HCT116 (cell line): ENCODE measurements at regions not wholly inside any gene's neighbourhood (a gene's known extent, or its start where the extent isn't known, plus 50 kb on each side); places are given as distances from the start of the nearest gene placed in this dataset.

Source experiments
- ATAC-seq: fragments of 200-7000 bp; cut with Tn5 transposase; 2 replicates; pipeline ENCODE4 v1.9.1; 2020; ENCODE audit warnings: mild to moderate bottlenecking, moderate library complexity
- BruUV-seq: library from RNA; stranded (reverse); fragments of 400-500 nt; replicated peaks from 2 replicates; lab custom pipeline; 2021; lab: Mats Ljungman, UMichigan
- CTCF ChIA-PET: fragments of 300-600 bp; sonication (Branson Sonifier 250); formaldehyde crosslinking; loops from one replicate; lab custom pipeline; 2021; ENCODE audit warnings: antibody characterized with exemption; lab: Charles Lee
- POLR2A ChIA-PET: fragments of 300-600, 350-600 bp; sonication (Branson Sonifier 250); formaldehyde crosslinking; loops from one replicate; lab custom pipeline; 2021; ENCODE audit warnings: antibody characterized with exemption; lab: Charles Lee
- RAD21 ChIA-PET, 2 experiments: fragments of 300-600 bp; sonication (Branson Sonifier 250); formaldehyde crosslinking; loops; one replicate each; lab custom pipeline; 2023; ENCODE audit warnings: low total read pairs in 2 of 2; ENCODE audit not compliant: uncharacterized antibody in 2 of 2, unreplicated experiment in 2 of 2, low non-redundant PET in 1 of 2; lab: Charles Lee
- DNase-seq: peaks from one replicate; pipeline ENCODE4 v3.0.0-alpha.2; 2010; ENCODE audit warnings: low read depth, low spot score
- H2AFZ ChIP-seq: fragments of 200-600 bp; shearing (Covaris generic), sonication (generic); 2 replicates; pipeline ENCODE4 v1.6.1; 2017; ENCODE audit warnings: low read depth, mixed run types, mixed read lengths, antibody characterized with exemption, low read length; ENCODE audit not compliant: poor library complexity, severe bottlenecking
- H3K27ac ChIP-seq: 2 replicates; pipeline ENCODE4 v1.5.1; 2012; ENCODE audit warnings: low read depth, low read length
- H3K27me3 ChIP-seq: fragments of 200-600 bp; sonication (generic); 2 replicates; pipeline ENCODE4 v1.6.1; 2016; ENCODE audit warnings: mixed run types, low read length, mixed read lengths; ENCODE audit not compliant: insufficient read depth
- H3K36me3 ChIP-seq, 2 experiments: fragments of 200-500 bp in 1 of 2; fragments of 200-600 bp in 1 of 2; sonication (Bioruptor generic) in 1 of 2; sonication (generic) in 1 of 2; 2 replicates each; pipeline versions ENCODE4 v1.5.1 to v1.6.1; 2014 to 2016; ENCODE audit warnings: low read length in 2 of 2, inconsistent platforms in 1 of 2, mixed read lengths in 1 of 2, mixed run types in 1 of 2; ENCODE audit not compliant: insufficient read depth in 2 of 2, control insufficient read depth in 1 of 2
- H3K4me1 ChIP-seq, 2 experiments: fragments of 200-600 bp in 1 of 2; sonication (generic) in 1 of 2; 2 replicates each; pipeline versions ENCODE4 v1.5.1 to v1.6.1; 2012 to 2017; ENCODE audit warnings: low read length in 2 of 2, inconsistent platforms in 1 of 2, mild to moderate bottlenecking in 1 of 2, mixed read lengths in 1 of 2, mixed run types in 1 of 2, moderate library complexity in 1 of 2; ENCODE audit not compliant: insufficient read depth in 2 of 2, control insufficient read depth in 1 of 2
- H3K4me2 ChIP-seq: fragments of 200-600 bp; sonication (generic); 2 replicates; pipeline ENCODE4 v1.6.1; 2017; ENCODE audit warnings: mixed run types, low read length, mixed read lengths
- H3K4me3 ChIP-seq, 2 experiments: fragments of 200-600 bp in 1 of 2; sonication (generic) in 1 of 2; replicated peaks in 1 of 2; 2 replicates each; pipeline ENCODE4 v1.5.1; 2011 to 2016; ENCODE audit warnings: low read length in 2 of 2, control low read depth in 1 of 2, low read depth in 1 of 2, mild to moderate bottlenecking in 1 of 2, mixed read lengths in 1 of 2, mixed run types in 1 of 2
- H3K79me2 ChIP-seq: fragments of 200-600 bp; sonication (generic); 2 replicates; pipeline ENCODE4 v1.6.1; 2017; ENCODE audit warnings: mild to moderate bottlenecking, mixed run types, low read length, moderate library complexity, mixed read lengths; ENCODE audit not compliant: insufficient read depth
- H3K9ac ChIP-seq: fragments of 200-600 bp; sonication (generic); 2 replicates; pipeline ENCODE4 v1.6.1; 2016; ENCODE audit warnings: low read length, mixed read lengths
- H3K9me2 ChIP-seq: fragments of 200-600 bp; sonication (generic), shearing (Covaris generic); 2 replicates; pipeline ENCODE4 v1.6.1; 2017; ENCODE audit warnings: mixed run types, mild to moderate bottlenecking, moderate library complexity; ENCODE audit not compliant: insufficient read depth
- H3K9me3 ChIP-seq, 2 experiments: fragments of 200-500 bp in 1 of 2; fragments of 200-600 bp in 1 of 2; sonication (Bioruptor generic) in 1 of 2; sonication (generic) in 1 of 2; 2 replicates each; pipeline ENCODE4 v1.6.1; 2014 to 2017; ENCODE audit warnings: low read length in 2 of 2, mixed read lengths in 2 of 2, inconsistent platforms in 1 of 2, low read depth in 1 of 2, mild to moderate bottlenecking in 1 of 2, mixed run types in 1 of 2, moderate library complexity in 1 of 2; ENCODE audit not compliant: control insufficient read depth in 1 of 2, insufficient read depth in 1 of 2
- H4K20me1 ChIP-seq: fragments of 200-600 bp; sonication (generic), shearing (Covaris generic); 2 replicates; pipeline ENCODE4 v1.6.1; 2017; ENCODE audit warnings: mixed run types, mild to moderate bottlenecking, moderate library complexity; ENCODE audit not compliant: insufficient read depth
- CBX3 ChIP-seq: IDR thresholded peaks from 2 replicates; pipeline ENCODE4 v1.6.1; 2012; ENCODE audit warnings: low read depth
- CEBPB ChIP-seq: IDR thresholded peaks from 2 replicates; pipeline ENCODE4 v1.6.1; 2012; ENCODE audit warnings: low read depth
- CTCF ChIP-seq, 3 experiments: fragments of 200-600 bp in 1 of 3; sonication (generic) in 1 of 3; IDR thresholded peaks in 2 of 3; conservative IDR thresholded peaks in 1 of 3; 2 replicates each; pipeline ENCODE4 v1.5.1; 2012 to 2017; ENCODE audit warnings: low read depth in 2 of 3, low read length in 2 of 3, antibody characterized with exemption in 1 of 3, borderline replicate concordance in 1 of 3, control low read depth in 1 of 3, mild to moderate bottlenecking in 1 of 3, mixed read lengths in 1 of 3, mixed run types in 1 of 3, moderate library complexity in 1 of 3; ENCODE audit not compliant: insufficient read depth in 1 of 3
- EGR1 ChIP-seq: IDR thresholded peaks from 2 replicates; pipeline ENCODE4 v1.6.1; 2012; ENCODE audit warnings: low read depth
- ELF1 ChIP-seq: IDR thresholded peaks from 2 replicates; pipeline ENCODE4 v1.6.1; 2012; ENCODE audit warnings: low read depth, borderline replicate concordance
- EZH2 ChIP-seq: fragments of 200-600 bp; sonication (generic); IDR thresholded peaks from 2 replicates; pipeline ENCODE4 v1.6.1; 2017; ENCODE audit warnings: antibody characterized with exemption, mixed run types
- EZH2phosphoT487 ChIP-seq: fragments of 200-600 bp; IDR thresholded peaks from 2 replicates; pipeline ENCODE4 v1.6.1; 2018; ENCODE audit warnings: antibody characterized with exemption, borderline replicate concordance
- JUND ChIP-seq: IDR thresholded peaks from 2 replicates; pipeline ENCODE4 v1.6.1; 2012
- POLR2AphosphoS5 ChIP-seq: IDR thresholded peaks from 2 replicates; pipeline ENCODE4 v1.6.1; 2011; ENCODE audit warnings: mild to moderate bottlenecking, low read depth, low read length, moderate library complexity
- RAD21 ChIP-seq: IDR thresholded peaks from 2 replicates; pipeline ENCODE4 v1.6.1; 2012; ENCODE audit warnings: low read depth, mild to moderate bottlenecking
- REST ChIP-seq: IDR thresholded peaks from 2 replicates; pipeline ENCODE4 v1.6.1; 2012; ENCODE audit warnings: low read depth
- SIN3A ChIP-seq: IDR thresholded peaks from 2 replicates; pipeline ENCODE4 v1.6.1; 2012; ENCODE audit warnings: low read depth
- SRF ChIP-seq: IDR thresholded peaks from 2 replicates; pipeline ENCODE4 v1.6.1; 2012; ENCODE audit warnings: low read depth
- TCF7L2 ChIP-seq: IDR thresholded peaks from 2 replicates; pipeline ENCODE4 v1.7.0; 2011; ENCODE audit warnings: borderline replicate concordance, inconsistent platforms; ENCODE audit not compliant: insufficient read depth, insufficient read length; ENCODE audit errors: extremely low read depth
- YY1 ChIP-seq: IDR thresholded peaks from 2 replicates; pipeline ENCODE4 v1.6.1; 2011; ENCODE audit warnings: low read length, low read depth, moderate library complexity, mild to moderate bottlenecking; ENCODE audit not compliant: insufficient replicate concordance; ENCODE audit errors: extremely low read depth
- ZFX ChIP-seq: fragments of 450-650 bp; IDR thresholded peaks from 2 replicates; pipeline ENCODE4 v1.6.1; 2017
- intact Hi-C: fragments of 100-400 bp; cut with micrococcal nuclease; formaldehyde crosslinking; loops from 2 replicates; pipeline ENCODE4 v1.10.0; 2022
- TF ChIP-seq, protein P1 (sequence below): IDR thresholded peaks from 2 replicates; pipeline ENCODE4 v1.6.1; 2012

DNA sequence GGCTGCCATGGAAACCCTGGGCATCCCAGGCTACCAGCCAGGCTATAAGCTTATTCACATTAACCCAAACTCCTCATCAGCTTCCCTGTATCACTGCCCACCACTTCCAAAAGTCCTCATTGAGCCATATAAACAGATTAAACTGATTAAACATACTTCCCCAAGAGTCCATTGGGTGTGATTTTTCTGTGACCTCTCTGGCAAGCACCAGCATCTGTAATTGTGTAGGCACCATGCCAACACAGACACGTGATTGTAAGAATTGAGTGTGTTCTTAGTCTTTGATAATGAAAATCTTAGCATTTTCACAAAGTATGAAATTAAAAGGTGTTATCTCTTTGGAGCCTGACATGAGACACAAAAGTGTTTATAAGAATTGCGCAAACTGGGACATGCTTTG, 679.3 kb downstream of the TYW1 start:
- intact Hi-C loops: no loop called here
- POLR2A ChIA-PET: no interaction called here
- H3K79me2 ChIP-seq: no peaks in the 10 kb centered on the region
- no peaks in the 10 kb centered on the region for H3K36me3 ChIP-seq
- no peak overlapping the region for H3K9ac ChIP-seq
- no peak overlapping the region for H3K4me3 ChIP-seq
- H2AFZ ChIP-seq: no peak overlapping the region
- H4K20me1 ChIP-seq: no peaks in the 10 kb centered on the region
- H3K4me1 ChIP-seq: no peaks in the 10 kb centered on the region
- no TSS peak for BruUV-seq
- H3K27ac ChIP-seq: no peak overlapping the region
- H3K4me2 ChIP-seq: no peak overlapping the region
- ATAC-seq (no peak), DNase-seq (no peak)
- CTCF ChIA-PET: no interaction called here
- H3K9me2 ChIP-seq: no peaks in the 10 kb centered on the region
- RAD21 ChIA-PET: no interaction called here
- H3K27me3 ChIP-seq: no peaks in the 10 kb centered on the region
- TF ChIP-seq TCF7L2 (no peak), CBX3 (no peak), EZH2 (no peak), JUND (no peak), ZFX (no peak), REST (no peak), EGR1 (no peak), ELF1 (no peak), SRF (no peak), YY1 (no peak), CEBPB (no peak), RAD21 (no peak), CTCF (IDR thresholded peaks at IDR 0.05 in 2 of 3, conservative IDR thresholded peaks at IDR 0.05 in 1 of 3; ENCODE audit: borderline replicate concordance in 1 of 3, insufficient read depth in 1 of 3, low read depth in 2 of 3, low read length in 2 of 3) (no peak), POLR2AphosphoS5 (no peak), EZH2phosphoT487 (no peak), SIN3A (no peak)
- TF ChIP-seq, protein P1, sequence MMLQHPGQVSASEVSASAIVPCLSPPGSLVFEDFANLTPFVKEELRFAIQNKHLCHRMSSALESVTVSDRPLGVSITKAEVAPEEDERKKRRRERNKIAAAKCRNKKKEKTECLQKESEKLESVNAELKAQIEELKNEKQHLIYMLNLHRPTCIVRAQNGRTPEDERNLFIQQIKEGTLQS: no peak
- peaks cover 0 to under 1% of the 10 kb centered on the region in 2 experiments; a peak in 1 of 4 replicates for H3K9me3 ChIP-seq
